ENCODE measurements at regions not wholly inside any gene's neighbourhood (a gene's known extent, or its start where the extent isn't known, plus 50 kb on each side); places are given as distances from the start of the nearest gene placed in this dataset.

- TF ChIP-seq, protein P1, sequence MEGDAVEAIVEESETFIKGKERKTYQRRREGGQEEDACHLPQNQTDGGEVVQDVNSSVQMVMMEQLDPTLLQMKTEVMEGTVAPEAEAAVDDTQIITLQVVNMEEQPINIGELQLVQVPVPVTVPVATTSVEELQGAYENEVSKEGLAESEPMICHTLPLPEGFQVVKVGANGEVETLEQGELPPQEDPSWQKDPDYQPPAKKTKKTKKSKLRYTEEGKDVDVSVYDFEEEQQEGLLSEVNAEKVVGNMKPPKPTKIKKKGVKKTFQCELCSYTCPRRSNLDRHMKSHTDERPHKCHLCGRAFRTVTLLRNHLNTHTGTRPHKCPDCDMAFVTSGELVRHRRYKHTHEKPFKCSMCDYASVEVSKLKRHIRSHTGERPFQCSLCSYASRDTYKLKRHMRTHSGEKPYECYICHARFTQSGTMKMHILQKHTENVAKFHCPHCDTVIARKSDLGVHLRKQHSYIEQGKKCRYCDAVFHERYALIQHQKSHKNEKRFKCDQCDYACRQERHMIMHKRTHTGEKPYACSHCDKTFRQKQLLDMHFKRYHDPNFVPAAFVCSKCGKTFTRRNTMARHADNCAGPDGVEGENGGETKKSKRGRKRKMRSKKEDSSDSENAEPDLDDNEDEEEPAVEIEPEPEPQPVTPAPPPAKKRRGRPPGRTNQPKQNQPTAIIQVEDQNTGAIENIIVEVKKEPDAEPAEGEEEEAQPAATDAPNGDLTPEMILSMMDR (conservative IDR thresholded peaks at IDR 0.05) = no peak
- no peak for TF ChIP-seq ZFX (IDR thresholded peaks at IDR 0.05)
Observed at GRCh38 chr1:228833911-228834688, 98.8 kb downstream of the RHOU start.

All from C4-2B (cell line).